GM18907 (cell line): ENCODE measurements at regions not wholly inside any gene's neighbourhood (a gene's known extent, or its start where the extent isn't known, plus 50 kb on each side); places are given as distances from the start of the nearest gene placed in this dataset.

Experiments
- ATAC-seq: cut with Tn5 transposase; IDR thresholded peaks from one replicate; pipeline ENCODE4 v1.9.1; 2021; ENCODE audit warnings: mild to moderate bottlenecking, moderate library complexity; ENCODE audit not compliant: unreplicated experiment

GRCh38 chr4:37160653-37161052, 83.9 kb upstream of the NWD2 start:
- no peak for ATAC-seq

- ATAC-seq = no peak
Observed at GRCh38 chr4:37165844-37166243, 78.7 kb upstream of the NWD2 start.

DNA sequence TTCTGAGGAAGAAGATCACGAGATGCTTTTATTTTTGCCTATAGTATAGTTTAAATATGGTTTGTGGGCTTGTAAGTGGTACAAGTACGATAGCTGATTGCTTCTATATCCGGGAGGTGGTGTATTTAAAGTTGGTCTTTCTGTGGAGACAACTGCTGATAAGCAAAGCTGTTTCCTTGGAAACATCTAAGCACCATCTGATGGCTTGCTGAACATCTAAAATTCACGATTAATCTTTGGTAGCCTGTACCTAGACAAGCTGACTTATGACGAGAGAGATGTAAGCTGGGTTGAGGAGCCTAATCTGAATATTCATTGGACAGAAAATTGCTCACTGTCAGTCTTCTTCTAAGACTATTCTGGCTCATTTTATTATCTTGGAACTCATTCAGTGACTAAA, 74.6 kb upstream of the NWD2 start:
- no peak for ATAC-seq

GRCh38 chr4:37188100-37188499, 56.4 kb upstream of the NWD2 start:
- ATAC-seq = no peak
